Right atrium auricular region (tissue), 2 donors: ENCODE measurements at regions not wholly inside any gene's neighbourhood (a gene's known extent, or its start where the extent isn't known, plus 50 kb on each side); places are given as distances from the start of the nearest gene placed in this dataset.

ENCODE experiments used
- DNase-seq: peaks from one replicate; pipeline ENCODE4 v3.0.0-alpha.2; 2019; ENCODE audit warnings: low spot score
- H3K27ac ChIP-seq, 2 donors: fragments of 200-600 bp; sonication (generic); 1 replicate in 1 of 2; 2 replicates in 1 of 2; pipeline ENCODE4 v1.5.1; 2016 to 2019
- H3K27me3 ChIP-seq, 2 donors: fragments of 200-600 bp; sonication (generic); one replicate each; pipeline versions ENCODE4 v1.5.1 to v1.6.0; 2017 to 2019
- H3K36me3 ChIP-seq: fragments of 200-600 bp; sonication (generic); one replicate; pipeline ENCODE4 v1.5.1; 2016
- H3K4me1 ChIP-seq, 2 donors: fragments of 200-600 bp; sonication (generic); one replicate each; pipeline versions ENCODE4 v1.5.1 to v1.6.0; 2017 to 2019
- H3K4me3 ChIP-seq, 2 donors: fragments of 200-600 bp; sonication (generic); 1 replicate in 1 of 2; 2 replicates in 1 of 2; pipeline ENCODE4 v1.5.1; 2017 to 2019; ENCODE audit warnings: mild to moderate bottlenecking in 1 of 2, moderate library complexity in 1 of 2
- H3K9me3 ChIP-seq, 2 donors: fragments of 200-600 bp; sonication (generic); one replicate each; pipeline ENCODE4 v1.5.1; 2019
- CTCF ChIP-seq, 2 donors: fragments of 200-600 bp; sonication (generic); IDR thresholded peaks; one replicate each; pipeline ENCODE4 v1.5.1; 2019; ENCODE audit warnings: antibody characterized with exemption in 2 of 2

- H3K4me3 ChIP-seq = no peak overlapping the region
- H3K27me3 ChIP-seq = no peaks in the 10 kb centered on the region
- H3K36me3 ChIP-seq = no peaks in the 10 kb centered on the region
- no peak for TF ChIP-seq CTCF (IDR thresholded peaks at IDR 0.05)
- no peak overlapping the region for H3K27ac ChIP-seq
- H3K9me3 ChIP-seq = no peaks in the 10 kb centered on the region
- no peak for DNase-seq
- H3K4me1 ChIP-seq = peaks cover 0 to 12% of the 10 kb centered on the region in 2 donors
Observed at GRCh38 chr2:19119326-19120001, 239.0 kb downstream of the OSR1 start.

GRCh38 chr2:19116918-19117317, 241.5 kb downstream of the OSR1 start:
- H3K36me3 ChIP-seq = no peaks in the 10 kb centered on the region

GRCh38 chr2:19114754-19115231, 243.6 kb downstream of the OSR1 start:
- no peaks in the 10 kb centered on the region for H3K36me3 ChIP-seq
- H3K9me3 ChIP-seq = no peaks in the 10 kb centered on the region
- H3K4me3 ChIP-seq = no peak overlapping the region
- DNase-seq = no peak
- H3K27ac ChIP-seq = no peak overlapping the region
- H3K27me3 ChIP-seq = no peaks in the 10 kb centered on the region
- TF ChIP-seq CTCF (IDR thresholded peaks at IDR 0.05) = no peak
- no peaks in the 10 kb centered on the region for H3K4me1 ChIP-seq

More at GRCh38 chr2:19116918-19117317, 241.5 kb downstream of the OSR1 start:
- Histone ChIP-seq H3K4me1 (peaks cover 0 to 12% of the 10 kb centered on the region in 2 donors), H3K4me3 (no peak overlapping the region), H3K9me3 (no peaks in the 10 kb centered on the region), H3K27me3 (no peaks in the 10 kb centered on the region), H3K27ac (no peak overlapping the region)
- TF ChIP-seq CTCF (IDR thresholded peaks at IDR 0.05) = no peak
- DNase-seq = no peak

GRCh38 chr2:19114126-19114525, 244.3 kb downstream of the OSR1 start:
- H3K4me3 ChIP-seq = no peak overlapping the region
- DNase-seq = no peak
- no peak for TF ChIP-seq CTCF (IDR thresholded peaks at IDR 0.05)

GRCh38 chr2:19111354-19111753, 247.1 kb downstream of the OSR1 start:
- no peak for TF ChIP-seq CTCF (IDR thresholded peaks at IDR 0.05)

More at GRCh38 chr2:19114126-19114525, 244.3 kb downstream of the OSR1 start:
- Histone ChIP-seq H3K9me3 (no peaks in the 10 kb centered on the region), H3K27me3 (no peaks in the 10 kb centered on the region), H3K27ac (no peak overlapping the region), H3K4me1 (no peaks in the 10 kb centered on the region), H3K36me3 (no peaks in the 10 kb centered on the region)

GRCh38 chr2:19109518-19109917, 248.9 kb downstream of the OSR1 start:
- Histone ChIP-seq H3K4me1 (no peaks in the 10 kb centered on the region), H3K27ac (no peak overlapping the region), H3K9me3 (no peaks in the 10 kb centered on the region), H3K27me3 (no peaks in the 10 kb centered on the region), H3K4me3 (no peak overlapping the region), H3K36me3 (no peaks in the 10 kb centered on the region)
- no peak for TF ChIP-seq CTCF (IDR thresholded peaks at IDR 0.05)
- DNase-seq = no peak

More at GRCh38 chr2:19111354-19111753, 247.1 kb downstream of the OSR1 start:
- no peak overlapping the region for H3K4me3 ChIP-seq
- H3K27ac ChIP-seq = no peak overlapping the region
- H3K9me3 ChIP-seq = no peaks in the 10 kb centered on the region
- no peaks in the 10 kb centered on the region for H3K4me1 ChIP-seq
- H3K36me3 ChIP-seq = no peaks in the 10 kb centered on the region
- no peaks in the 10 kb centered on the region for H3K27me3 ChIP-seq
- no peak for DNase-seq
